ENCODE measurements at regions not wholly inside any gene's neighbourhood (a gene's known extent, or its start where the extent isn't known, plus 50 kb on each side); places are given as distances from the start of the nearest gene placed in this dataset.
"Not testable (repeated sequence)": the region's sequence is repeated elsewhere in the genome, so short reads cannot be mapped to it uniquely, and the experiment has no call there.

GRCh38 chr2:7849027-7849426, 832.8 kb upstream of the ID2 start:
- no peak for DNase-seq (ENCODE audit: low spot score)

GRCh38 chr2:7849531-7849930, 832.3 kb upstream of the ID2 start:
- no peak for DNase-seq (ENCODE audit: low spot score)

- no peak for DNase-seq (ENCODE audit: low spot score)
Measured at GRCh38 chr2:7852546-7852945, 829.3 kb upstream of the ID2 start.

- DNase-seq (ENCODE audit: low spot score): no peak
Measured at GRCh38 chr2:7857904-7858303, 824.0 kb upstream of the ID2 start.

- DNase-seq (ENCODE audit: low spot score): no peak
Measured at GRCh38 chr2:7858624-7859023, 823.2 kb upstream of the ID2 start.

- DNase-seq (ENCODE audit: low spot score): no peak
Measured at GRCh38 chr2:7860693-7861092, 821.2 kb upstream of the ID2 start.

- no peak for DNase-seq (ENCODE audit: low spot score)
Measured at GRCh38 chr2:7861910-7862702, 819.8 kb upstream of the ID2 start.

GRCh38 chr2:7866104-7866503, 815.8 kb upstream of the ID2 start:
- no peak for DNase-seq (ENCODE audit: low spot score)

GRCh38 chr2:7866825-7867224, 815.0 kb upstream of the ID2 start:
- no peak for DNase-seq (ENCODE audit: low spot score)

GRCh38 chr2:7867867-7868266, 814.0 kb upstream of the ID2 start:
- peak; percentile 14 for DNase-seq (ENCODE audit: low spot score)

- DNase-seq (ENCODE audit: low spot score): no peak
Measured at GRCh38 chr2:7868836-7869235, 813.0 kb upstream of the ID2 start.

GRCh38 chr2:7876445-7876844, 805.4 kb upstream of the ID2 start:
- not testable (repeated sequence) for DNase-seq (ENCODE audit: low spot score)

GRCh38 chr2:7878266-7878665, 803.6 kb upstream of the ID2 start:
- not testable (repeated sequence) for DNase-seq (ENCODE audit: low spot score)

- no peak for DNase-seq (ENCODE audit: low spot score)
Measured at GRCh38 chr2:7878786-7879482, 802.9 kb upstream of the ID2 start.

GRCh38 chr2:7879483-7879835, 802.4 kb upstream of the ID2 start:
- DNase-seq (ENCODE audit: low spot score): no peak

GRCh38 chr2:7880126-7880525, 801.7 kb upstream of the ID2 start:
- no peak for DNase-seq (ENCODE audit: low spot score)

GRCh38 chr2:7880566-7880965, 801.3 kb upstream of the ID2 start:
- DNase-seq (ENCODE audit: low spot score): no peak

GRCh38 chr2:7881063-7881462, 800.8 kb upstream of the ID2 start:
- DNase-seq (ENCODE audit: low spot score): no peak

GRCh38 chr2:7881466-7881865, 800.4 kb upstream of the ID2 start:
- DNase-seq (ENCODE audit: low spot score): no peak

- DNase-seq (ENCODE audit: low spot score): no peak
Measured at GRCh38 chr2:7882296-7882695, 799.6 kb upstream of the ID2 start.

- DNase-seq (ENCODE audit: low spot score): no peak
Measured at GRCh38 chr2:7884338-7884737, 797.5 kb upstream of the ID2 start.

GRCh38 chr2:7886666-7887065, 795.2 kb upstream of the ID2 start:
- DNase-seq (ENCODE audit: low spot score): no peak

GRCh38 chr2:7887441-7887840, 794.4 kb upstream of the ID2 start:
- DNase-seq (ENCODE audit: low spot score): no peak

- DNase-seq (ENCODE audit: low spot score): no peak
Measured at GRCh38 chr2:7888876-7889275, 793.0 kb upstream of the ID2 start.
